ENCODE measurements at regions not wholly inside any gene's neighbourhood (a gene's known extent, or its start where the extent isn't known, plus 50 kb on each side); places are given as distances from the start of the nearest gene placed in this dataset.

GRCh38 chrX:9355739-9356138 is 109.1 kb upstream of the TBL1X start:
- TF ChIP-seq FOXP2 (optimal IDR thresholded peaks at IDR 0.05; ENCODE audit: borderline replicate concordance, extremely low read depth, extremely low read length, insufficient read depth): no peak
- TF ChIP-seq TAF1 (IDR thresholded peaks at IDR 0.05; ENCODE audit: borderline replicate concordance, insufficient read depth, low read length): no peak
